Testis (tissue), 2 donors: ENCODE measurements at regions not wholly inside any gene's neighbourhood (a gene's known extent, or its start where the extent isn't known, plus 50 kb on each side); places are given as distances from the start of the nearest gene placed in this dataset.

ENCODE experiments used
- CTCF ChIP-seq, 3 experiments: fragments of 450-650 bp in 2 of 3; fragments of 200-600 bp in 1 of 3; sonication (generic) in 1 of 3; IDR thresholded peaks; one replicate each; pipeline ENCODE4 v1.5.1; 2016 to 2019; ENCODE audit warnings: antibody characterized with exemption in 3 of 3, mild to moderate bottlenecking in 2 of 3, moderate library complexity in 1 of 3
- POLR2A ChIP-seq: fragments of 450-650 bp; IDR thresholded peaks from one replicate; pipeline ENCODE4 v1.6.1; 2017; ENCODE audit warnings: antibody characterized with exemption, mild to moderate bottlenecking, moderate library complexity

GRCh38 chr7:13111230-13111629 is 423.8 kb downstream of the ARL4A start:
- TF ChIP-seq CTCF (IDR thresholded peaks at IDR 0.05) (no peak), POLR2A (no peak)
